GM23338 (cell line): ENCODE measurements at regions not wholly inside any gene's neighbourhood (a gene's known extent, or its start where the extent isn't known, plus 50 kb on each side); places are given as distances from the start of the nearest gene placed in this dataset.

Source experiments
- CREB1 ChIP-seq: fragments of 250-450 bp; sonication (Bioruptor Pico); IDR thresholded peaks from 2 replicates; pipeline ENCODE4 v1.5.0; 2020; ENCODE audit warnings: low read depth, mild to moderate bottlenecking, moderate library complexity
- EZH2 ChIP-seq: fragments of 200-600 bp; sonication (generic); IDR thresholded peaks from one replicate; pipeline ENCODE4 v1.8.0; 2017; ENCODE audit warnings: antibody characterized with exemption, mild to moderate bottlenecking, low read depth; ENCODE audit not compliant: unreplicated experiment
- EZH2phosphoT487 ChIP-seq: fragments of 200-600 bp; sonication (generic); IDR thresholded peaks from one replicate; pipeline ENCODE4 v1.8.1; 2018; ENCODE audit warnings: antibody characterized with exemption; ENCODE audit not compliant: unreplicated experiment
- JUNB ChIP-seq: IDR thresholded peaks from one replicate; pipeline ENCODE4 v1.6.1; 2016; ENCODE audit warnings: antibody characterized with exemption; ENCODE audit not compliant: unreplicated experiment
- NANOG ChIP-seq: IDR thresholded peaks from 2 replicates; pipeline ENCODE4 v1.6.1; 2016; ENCODE audit warnings: antibody characterized with exemption, borderline replicate concordance
- POLR2AphosphoS5 ChIP-seq: IDR thresholded peaks from 2 replicates; pipeline ENCODE4 v1.6.1; 2016; ENCODE audit warnings: antibody characterized with exemption, low read depth
- REST ChIP-seq: IDR thresholded peaks from one replicate; pipeline ENCODE4 v1.6.1; 2018; ENCODE audit warnings: antibody characterized with exemption; ENCODE audit not compliant: unreplicated experiment
- STAT1 ChIP-seq: IDR thresholded peaks from one replicate; pipeline ENCODE4 v1.6.1; 2016; ENCODE audit warnings: antibody characterized with exemption; ENCODE audit not compliant: unreplicated experiment
- ZNF114 ChIP-seq: fragments of 250-450 bp; sonication (Bioruptor Pico); IDR thresholded peaks from 2 replicates; pipeline ENCODE4 v1.5.0; 2020; ENCODE audit warnings: mild to moderate bottlenecking, moderate library complexity
- ZNF331 ChIP-seq: fragments of 250-450 bp; sonication (Bioruptor Pico); IDR thresholded peaks from 2 replicates; pipeline ENCODE4 v1.5.0; 2020; ENCODE audit warnings: low read depth, mild to moderate bottlenecking, moderate library complexity
- ZNF462 ChIP-seq: fragments of 250-450 bp; sonication (Bioruptor Pico); IDR thresholded peaks from 2 replicates; pipeline ENCODE4 v1.5.0; 2020; ENCODE audit warnings: mild to moderate bottlenecking, moderate library complexity
- TF ChIP-seq, protein P1 (sequence below), 2 experiments: fragments of 200-600 bp in 1 of 2; sonication (generic) in 1 of 2; conservative IDR thresholded peaks; 2 replicates each; pipeline versions ENCODE4 v1.5.1 to v1.6.1; 2016 to 2017; ENCODE audit warnings: antibody characterized with exemption in 2 of 2, low read depth in 2 of 2, mild to moderate bottlenecking in 2 of 2, moderate library complexity in 1 of 2
- TF ChIP-seq, protein P2 (sequence below): IDR thresholded peaks from 2 replicates; pipeline ENCODE4 v1.6.1; 2016; ENCODE audit warnings: antibody characterized with exemption

GRCh38 chr12:91562476-91562875 is 379.9 kb upstream of the DCN start:
- TF ChIP-seq, protein P1, sequence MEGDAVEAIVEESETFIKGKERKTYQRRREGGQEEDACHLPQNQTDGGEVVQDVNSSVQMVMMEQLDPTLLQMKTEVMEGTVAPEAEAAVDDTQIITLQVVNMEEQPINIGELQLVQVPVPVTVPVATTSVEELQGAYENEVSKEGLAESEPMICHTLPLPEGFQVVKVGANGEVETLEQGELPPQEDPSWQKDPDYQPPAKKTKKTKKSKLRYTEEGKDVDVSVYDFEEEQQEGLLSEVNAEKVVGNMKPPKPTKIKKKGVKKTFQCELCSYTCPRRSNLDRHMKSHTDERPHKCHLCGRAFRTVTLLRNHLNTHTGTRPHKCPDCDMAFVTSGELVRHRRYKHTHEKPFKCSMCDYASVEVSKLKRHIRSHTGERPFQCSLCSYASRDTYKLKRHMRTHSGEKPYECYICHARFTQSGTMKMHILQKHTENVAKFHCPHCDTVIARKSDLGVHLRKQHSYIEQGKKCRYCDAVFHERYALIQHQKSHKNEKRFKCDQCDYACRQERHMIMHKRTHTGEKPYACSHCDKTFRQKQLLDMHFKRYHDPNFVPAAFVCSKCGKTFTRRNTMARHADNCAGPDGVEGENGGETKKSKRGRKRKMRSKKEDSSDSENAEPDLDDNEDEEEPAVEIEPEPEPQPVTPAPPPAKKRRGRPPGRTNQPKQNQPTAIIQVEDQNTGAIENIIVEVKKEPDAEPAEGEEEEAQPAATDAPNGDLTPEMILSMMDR (conservative IDR thresholded peaks at IDR 0.05; ENCODE audit: low read depth in 2 of 2) = no peak
- no peak for TF ChIP-seq POLR2AphosphoS5
- no peak for TF ChIP-seq REST
- TF ChIP-seq ZNF331 (CRISPR knock-in tag) = no peak
- no peak for TF ChIP-seq EZH2phosphoT487
- TF ChIP-seq EZH2 = no peak
- no peak for TF ChIP-seq STAT1
- no peak for TF ChIP-seq CREB1 (CRISPR knock-in tag)
- no peak for TF ChIP-seq JUNB
- TF ChIP-seq, protein P2, sequence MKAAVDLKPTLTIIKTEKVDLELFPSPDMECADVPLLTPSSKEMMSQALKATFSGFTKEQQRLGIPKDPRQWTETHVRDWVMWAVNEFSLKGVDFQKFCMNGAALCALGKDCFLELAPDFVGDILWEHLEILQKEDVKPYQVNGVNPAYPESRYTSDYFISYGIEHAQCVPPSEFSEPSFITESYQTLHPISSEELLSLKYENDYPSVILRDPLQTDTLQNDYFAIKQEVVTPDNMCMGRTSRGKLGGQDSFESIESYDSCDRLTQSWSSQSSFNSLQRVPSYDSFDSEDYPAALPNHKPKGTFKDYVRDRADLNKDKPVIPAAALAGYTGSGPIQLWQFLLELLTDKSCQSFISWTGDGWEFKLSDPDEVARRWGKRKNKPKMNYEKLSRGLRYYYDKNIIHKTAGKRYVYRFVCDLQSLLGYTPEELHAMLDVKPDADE = no peak
- TF ChIP-seq NANOG = no peak
- TF ChIP-seq ZNF462 (CRISPR knock-in tag) = no peak
- no peak for TF ChIP-seq ZNF114 (CRISPR knock-in tag)
